GM23248 (cell line): ENCODE measurements at regions not wholly inside any gene's neighbourhood (a gene's known extent, or its start where the extent isn't known, plus 50 kb on each side); places are given as distances from the start of the nearest gene placed in this dataset.
"Not testable (repeated sequence)": the region's sequence is repeated elsewhere in the genome, so short reads cannot be mapped to it uniquely, and the experiment has no call there.

ENCODE experiments used
- EZH2 ChIP-seq: fragments of 200-600 bp; sonication (generic); IDR thresholded peaks from 2 replicates; pipeline ENCODE4 v1.6.1; 2018; ENCODE audit warnings: antibody characterized with exemption, mild to moderate bottlenecking; ENCODE audit not compliant: insufficient read depth, poor library complexity, severe bottlenecking
- EZH2phosphoT487 ChIP-seq: fragments of 200-600 bp; sonication (generic); IDR thresholded peaks from 2 replicates; pipeline ENCODE4 v1.6.1; 2018; ENCODE audit warnings: antibody characterized with exemption, moderate library complexity, mild to moderate bottlenecking, low read depth; ENCODE audit not compliant: insufficient read depth

- TF ChIP-seq EZH2, EZH2phosphoT487: not testable (repeated sequence)
These were observed 182.3 kb downstream of the KLRB1 start for GRCh38 chr12:9425429-9425828.
